H1 (cell line): ENCODE measurements at regions not wholly inside any gene's neighbourhood (a gene's known extent, or its start where the extent isn't known, plus 50 kb on each side); places are given as distances from the start of the nearest gene placed in this dataset.

Experiments used
- CHD7 ChIP-seq: fragments of 300-600 bp; sonication (generic); IDR thresholded peaks from 2 replicates; pipeline ENCODE4 v1.7.1; 2012; ENCODE audit warnings: low read length, moderate library complexity, mild to moderate bottlenecking, inconsistent platforms; ENCODE audit not compliant: insufficient replicate concordance
- KDM1A ChIP-seq: fragments of 200-600, 300-600 bp; sonication (generic); IDR thresholded peaks from 2 replicates; pipeline ENCODE4 v1.7.1; 2016; ENCODE audit warnings: mild to moderate bottlenecking, low read length, borderline replicate concordance
- SIN3A ChIP-seq, 2 experiments: IDR thresholded peaks in 1 of 2; conservative IDR thresholded peaks in 1 of 2; 2 replicates each; pipeline ENCODE4 v1.6.1; 2011 to 2012; ENCODE audit warnings: low read length in 2 of 2, improper control_type of control experiment in 1 of 2, low read depth in 1 of 2, mild to moderate bottlenecking in 1 of 2

- no peak for TF ChIP-seq KDM1A
- TF ChIP-seq CHD7, result no peak
- peak; percentile 98 for TF ChIP-seq SIN3A (conservative IDR thresholded peaks at IDR 0.05 in 1 of 2, IDR thresholded peaks at IDR 0.05 in 1 of 2; ENCODE audit: low read depth in 1 of 2, low read length in 2 of 2)
Measured at GRCh38 chr20:62576815-62577489, 65.4 kb upstream of the SLCO4A1 start (continued).
